Neural crest cell (in vitro differentiated cells): ENCODE measurements at regions not wholly inside any gene's neighbourhood (a gene's known extent, or its start where the extent isn't known, plus 50 kb on each side); places are given as distances from the start of the nearest gene placed in this dataset.

Source experiments
- DNase-seq: peaks from one replicate; pipeline ENCODE4 v3.0.0; 2021; ENCODE audit warnings: low read depth, mixed read lengths, low spot score
- H3K27ac Mint-ChIP-seq: one replicate; pipeline ENCODE4 v1.8.0; 2021; ENCODE audit warnings: mild to moderate bottlenecking, mixed read lengths; ENCODE audit not compliant: unreplicated experiment
- H3K27me3 Mint-ChIP-seq: 2 replicates; pipeline ENCODE4 v1.8.0; 2021; ENCODE audit warnings: low read depth, mild to moderate bottlenecking, mixed read lengths
- H3K36me3 Mint-ChIP-seq: 2 replicates; pipeline ENCODE4 v1.8.0; 2021; ENCODE audit warnings: low read depth, mild to moderate bottlenecking, mixed read lengths
- H3K4me1 Mint-ChIP-seq: 2 replicates; pipeline ENCODE4 v1.8.0; 2021; ENCODE audit warnings: mixed read lengths
- H3K4me3 Mint-ChIP-seq: one replicate; pipeline ENCODE4 v1.8.0; 2021; ENCODE audit warnings: mild to moderate bottlenecking, mixed read lengths
- H3K9me3 Mint-ChIP-seq: 2 replicates; pipeline ENCODE4 v1.8.0; 2021; ENCODE audit warnings: mixed read lengths
- CTCF ChIP-seq: fragments of 200-600 bp; sonication (generic); conservative IDR thresholded peaks from 2 replicates; pipeline ENCODE4 v1.5.0; 2021; ENCODE audit warnings: antibody characterized with exemption, mild to moderate bottlenecking

- Mint-ChIP-seq H3K27me3 (no peaks in the 10 kb centered on the region), H3K4me1 (no peaks in the 10 kb centered on the region), H3K4me3 (no peak overlapping the region), H3K9me3 (no peaks in the 10 kb centered on the region), H3K36me3 (no peaks in the 10 kb centered on the region), H3K27ac (no peak overlapping the region)
- no peak for DNase-seq
- no peak for TF ChIP-seq CTCF
These were observed 1471.8 kb upstream of the NUDT12 start for GRCh38 chr5:105034401-105034763.

- no peak for DNase-seq
- Mint-ChIP-seq H3K4me1 (no peaks in the 10 kb centered on the region), H3K27ac (no peak overlapping the region), H3K9me3 (no peaks in the 10 kb centered on the region), H3K4me3 (no peak overlapping the region), H3K36me3 (no peaks in the 10 kb centered on the region), H3K27me3 (no peaks in the 10 kb centered on the region)
- no peak for TF ChIP-seq CTCF
These were observed 1471.2 kb upstream of the NUDT12 start for GRCh38 chr5:105033637-105034400.

- Mint-ChIP-seq H3K27me3 (no peaks in the 10 kb centered on the region), H3K36me3 (no peaks in the 10 kb centered on the region), H3K9me3 (no peaks in the 10 kb centered on the region), H3K4me1 (no peaks in the 10 kb centered on the region), H3K4me3 (no peak overlapping the region), H3K27ac (no peak overlapping the region)
- no peak for TF ChIP-seq CTCF
- DNase-seq = no peak
These were observed 1470.3 kb upstream of the NUDT12 start for GRCh38 chr5:105032917-105033316.

GRCh38 chr5:105030153-105030552, 1467.6 kb upstream of the NUDT12 start:
- H3K36me3 Mint-ChIP-seq = no peaks in the 10 kb centered on the region
- H3K27me3 Mint-ChIP-seq = no peaks in the 10 kb centered on the region
- TF ChIP-seq CTCF = no peak
- H3K27ac Mint-ChIP-seq = no peak overlapping the region
- no peak overlapping the region for H3K4me3 Mint-ChIP-seq
- DNase-seq = no peak
- no peaks in the 10 kb centered on the region for H3K4me1 Mint-ChIP-seq
- no peaks in the 10 kb centered on the region for H3K9me3 Mint-ChIP-seq

GRCh38 chr5:105015098-105015497, 1452.5 kb upstream of the NUDT12 start:
- TF ChIP-seq CTCF = no peak

More at GRCh38 chr5:105015098-105015497, 1452.5 kb upstream of the NUDT12 start:
- DNase-seq = no peak
- Mint-ChIP-seq H3K4me1 (no peaks in the 10 kb centered on the region), H3K9me3 (peaks cover 1% of the 10 kb centered on the region), H3K36me3 (no peaks in the 10 kb centered on the region), H3K27me3 (no peaks in the 10 kb centered on the region), H3K4me3 (no peak overlapping the region), H3K27ac (no peak overlapping the region)
